ENCODE measurements at regions not wholly inside any gene's neighbourhood (a gene's known extent, or its start where the extent isn't known, plus 50 kb on each side); places are given as distances from the start of the nearest gene placed in this dataset.

DNA sequence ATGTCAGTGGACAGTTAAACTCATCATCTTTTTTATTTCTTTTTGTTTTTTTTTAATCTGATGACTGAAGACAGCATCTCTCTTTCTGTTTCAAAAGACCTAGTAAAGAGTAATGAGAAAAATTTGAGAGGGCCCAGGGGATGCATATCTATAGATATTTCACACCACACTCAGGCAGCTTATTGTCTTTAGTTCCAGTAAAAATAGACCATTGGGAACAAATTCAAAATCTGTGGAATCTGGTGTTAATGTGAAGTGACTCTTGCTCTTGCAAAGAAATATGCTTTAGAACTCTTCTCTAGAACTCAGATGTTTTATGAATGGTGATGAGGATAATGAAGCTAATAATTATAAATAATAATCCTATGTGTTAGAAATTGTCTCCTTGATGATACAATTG lies 214.5 kb upstream of the ATP2B1 start:
- no peak for DNase-seq (ENCODE audit: low read depth)
- TF ChIP-seq, protein P1, sequence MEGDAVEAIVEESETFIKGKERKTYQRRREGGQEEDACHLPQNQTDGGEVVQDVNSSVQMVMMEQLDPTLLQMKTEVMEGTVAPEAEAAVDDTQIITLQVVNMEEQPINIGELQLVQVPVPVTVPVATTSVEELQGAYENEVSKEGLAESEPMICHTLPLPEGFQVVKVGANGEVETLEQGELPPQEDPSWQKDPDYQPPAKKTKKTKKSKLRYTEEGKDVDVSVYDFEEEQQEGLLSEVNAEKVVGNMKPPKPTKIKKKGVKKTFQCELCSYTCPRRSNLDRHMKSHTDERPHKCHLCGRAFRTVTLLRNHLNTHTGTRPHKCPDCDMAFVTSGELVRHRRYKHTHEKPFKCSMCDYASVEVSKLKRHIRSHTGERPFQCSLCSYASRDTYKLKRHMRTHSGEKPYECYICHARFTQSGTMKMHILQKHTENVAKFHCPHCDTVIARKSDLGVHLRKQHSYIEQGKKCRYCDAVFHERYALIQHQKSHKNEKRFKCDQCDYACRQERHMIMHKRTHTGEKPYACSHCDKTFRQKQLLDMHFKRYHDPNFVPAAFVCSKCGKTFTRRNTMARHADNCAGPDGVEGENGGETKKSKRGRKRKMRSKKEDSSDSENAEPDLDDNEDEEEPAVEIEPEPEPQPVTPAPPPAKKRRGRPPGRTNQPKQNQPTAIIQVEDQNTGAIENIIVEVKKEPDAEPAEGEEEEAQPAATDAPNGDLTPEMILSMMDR (IDR thresholded peaks at IDR 0.05; ENCODE audit: insufficient read depth, low read depth, low read length), result no peak

DNA sequence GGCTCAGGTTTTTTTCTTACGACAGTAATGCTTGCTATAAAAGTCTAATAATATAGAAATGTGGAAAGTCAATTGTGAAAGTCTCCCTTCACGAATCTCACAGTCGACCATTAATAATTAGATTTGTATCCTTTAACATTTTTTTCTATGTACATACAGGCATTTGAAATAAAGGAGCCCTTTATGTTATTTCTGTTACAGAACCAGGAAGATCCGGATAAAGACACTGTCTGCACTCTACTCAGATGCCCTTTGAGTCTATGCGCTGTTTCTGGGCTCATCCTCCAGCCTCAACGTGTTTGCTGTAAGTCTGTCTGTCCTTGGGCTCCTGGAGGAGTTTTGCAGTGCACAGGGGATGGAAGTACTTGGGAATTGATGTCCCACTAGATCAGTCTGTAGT lies 212.2 kb upstream of the ATP2B1 start:
- TF ChIP-seq, protein P1 (IDR thresholded peaks at IDR 0.05; ENCODE audit: insufficient read depth, low read depth, low read length), result no peak
- DNase-seq (ENCODE audit: low read depth), result no peak
- H3K4me3 ChIP-seq (ENCODE audit: low read depth, low read length), result no peak overlapping the region

More for the DNA sequence above, 214.5 kb upstream of the ATP2B1 start:
- no peak overlapping the region for H3K4me3 ChIP-seq (ENCODE audit: low read depth, low read length)

DNA sequence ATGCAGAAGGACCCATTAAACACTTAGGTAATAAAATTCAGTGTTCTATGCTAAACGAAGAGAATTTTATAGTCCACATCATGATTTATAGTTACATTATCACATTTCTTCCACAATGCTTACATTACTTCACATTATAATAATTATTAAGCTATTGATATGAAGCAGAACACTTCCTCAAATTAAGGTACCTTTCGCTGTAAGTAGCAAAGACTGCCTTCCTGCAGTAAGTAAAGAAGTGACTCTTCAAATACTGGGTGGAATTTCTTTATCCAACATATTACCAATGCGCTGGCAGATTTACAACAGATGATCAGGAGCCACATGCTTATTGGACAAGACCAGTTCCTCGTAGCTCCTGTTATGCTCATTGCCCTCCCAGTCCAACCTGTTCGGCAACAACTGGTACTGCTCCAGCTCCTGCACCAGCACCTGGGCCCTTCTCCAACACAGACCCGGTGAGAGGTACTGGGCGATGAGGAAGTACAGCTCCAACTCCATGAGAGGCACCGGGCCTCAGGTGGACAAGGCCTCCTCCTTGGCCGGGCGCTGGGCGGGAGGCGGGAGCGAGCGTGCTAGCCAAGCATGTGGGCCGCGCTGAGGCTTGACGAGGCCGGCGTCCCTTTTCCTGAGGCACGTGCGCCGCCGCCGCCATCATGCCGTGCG lies 210.7 kb upstream of the ATP2B1 start:
- no peak for DNase-seq (ENCODE audit: low read depth)
- TF ChIP-seq, protein P1 (IDR thresholded peaks at IDR 0.05; ENCODE audit: insufficient read depth, low read depth, low read length), result no peak
- no peak overlapping the region for H3K4me3 ChIP-seq (ENCODE audit: low read depth, low read length)

DNA sequence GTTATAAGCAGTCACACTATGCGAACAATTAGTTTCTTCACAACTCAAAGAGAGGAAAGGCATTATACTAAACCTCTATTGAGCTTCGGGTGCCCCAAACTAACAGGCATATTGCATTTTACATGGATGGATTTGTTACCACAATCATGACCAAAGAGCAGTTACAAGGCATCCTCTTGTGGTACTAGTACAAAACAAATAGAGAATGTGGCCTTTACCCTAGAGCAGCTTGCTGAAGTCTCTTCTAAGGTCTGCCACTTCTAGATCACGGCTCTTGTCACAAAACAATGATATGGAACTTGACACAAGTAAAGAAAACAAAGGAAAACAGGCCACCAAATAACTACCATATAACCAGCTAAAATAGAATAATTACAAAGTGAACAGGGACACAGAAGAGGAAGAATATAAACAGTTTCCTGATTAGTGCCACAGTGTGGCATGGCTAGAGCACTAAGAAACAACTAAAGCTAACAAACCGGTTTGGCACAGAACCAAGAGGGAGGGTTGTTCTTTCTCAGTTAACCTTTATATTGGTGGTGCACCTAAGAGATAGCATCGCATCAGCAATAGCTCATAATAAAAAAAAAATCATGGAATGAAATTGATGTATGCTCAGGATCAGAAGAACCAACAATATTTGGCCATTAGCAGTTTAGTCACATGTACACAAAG lies 209.7 kb upstream of the ATP2B1 start:
- H3K4me3 ChIP-seq (ENCODE audit: low read depth, low read length), result no peak overlapping the region
- TF ChIP-seq, protein P1 (IDR thresholded peaks at IDR 0.05; ENCODE audit: insufficient read depth, low read depth, low read length), result no peak
- DNase-seq (ENCODE audit: low read depth), result no peak

DNA sequence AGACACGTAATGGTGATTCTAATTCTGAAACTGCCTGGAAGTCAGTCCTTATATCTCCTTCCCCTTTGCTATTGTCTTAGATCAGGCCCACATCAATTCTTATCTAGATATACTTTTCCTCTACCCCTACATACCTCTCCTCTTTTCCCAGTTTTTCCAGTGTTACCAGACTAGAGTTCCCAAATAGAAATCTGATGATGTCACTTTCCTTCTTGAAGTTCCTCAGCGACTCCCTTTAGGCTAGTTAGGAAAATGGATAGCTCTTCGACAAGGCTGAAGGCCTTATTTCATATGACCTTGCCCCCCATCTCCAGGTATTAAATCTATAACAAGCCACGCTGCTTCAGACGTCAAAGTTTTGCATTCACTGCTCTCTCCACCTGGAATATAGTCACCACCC lies 201.1 kb upstream of the ATP2B1 start:
- no peak overlapping the region for H3K4me3 ChIP-seq (ENCODE audit: low read depth, low read length)
- TF ChIP-seq, protein P1 (IDR thresholded peaks at IDR 0.05; ENCODE audit: insufficient read depth, low read depth, low read length), result no peak
- no peak for DNase-seq (ENCODE audit: low read depth)

DNA sequence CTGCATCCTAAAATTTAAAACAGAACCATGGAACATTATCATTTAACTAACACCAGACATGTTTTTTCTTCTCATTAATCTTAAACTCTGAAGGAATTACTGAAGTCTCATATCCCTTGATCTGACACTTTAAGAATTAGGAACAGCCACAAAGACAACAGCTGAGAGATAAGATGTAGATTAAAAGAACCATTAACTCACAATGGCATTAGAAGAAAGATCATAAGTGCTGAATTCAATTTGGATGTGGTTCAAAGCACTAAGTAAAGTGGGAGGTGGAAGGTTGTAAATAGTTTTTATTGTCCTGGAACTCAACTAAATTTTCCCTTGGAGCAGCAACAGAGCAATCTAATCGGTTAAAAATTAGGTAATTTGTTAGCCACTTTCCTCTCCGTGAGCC lies 199.0 kb upstream of the ATP2B1 start:
- TF ChIP-seq, protein P1 (IDR thresholded peaks at IDR 0.05; ENCODE audit: insufficient read depth, low read depth, low read length), result no peak
- no peak overlapping the region for H3K4me3 ChIP-seq (ENCODE audit: low read depth, low read length)
- DNase-seq (ENCODE audit: low read depth), result no peak
